ENCODE measurements at regions not wholly inside any gene's neighbourhood (a gene's known extent, or its start where the extent isn't known, plus 50 kb on each side); places are given as distances from the start of the nearest gene placed in this dataset.

GRCh38 chr9:30198463-30199309 is 2185.8 kb upstream of the ACO1 start:
- H3K9me3 ChIP-seq = no peaks in the 10 kb centered on the region
- TF ChIP-seq CTCF (IDR thresholded peaks at IDR 0.05) (no peak), EP300 (IDR thresholded peaks at IDR 0.05) (no peak), POLR2A (IDR thresholded peaks at IDR 0.05) (no peak)
- H3K27me3 ChIP-seq = no peaks in the 10 kb centered on the region
- no peaks in the 10 kb centered on the region for H3K36me3 ChIP-seq
- intact Hi-C loops (cut with DNase I) = no loop called here
- no peak for DNase-seq
- H3K27ac ChIP-seq = no peak overlapping the region
- H3K4me3 ChIP-seq = no peak overlapping the region
- H3K4me1 ChIP-seq (ENCODE audit: insufficient read depth) = no peaks in the 10 kb centered on the region
- WGBS, 3 donors = 88 to 90% (median 90%) methylated on average over 24 of the region's 24 CpGs

GRCh38 chr9:30201024-30201423 is 2183.4 kb upstream of the ACO1 start:
- intact Hi-C loops (cut with DNase I) = loop anchor here in 1 of 4 donors (10.0 kb wide), 1 partner anchor 86 kb away; no protein-coding TSS in a partner anchor
- H3K27me3 ChIP-seq = no peaks in the 10 kb centered on the region
- WGBS, 3 donors = 78 to 81% (median 80%) methylated on average over 3 of the region's 3 CpGs
- no peaks in the 10 kb centered on the region for H3K4me1 ChIP-seq (ENCODE audit: insufficient read depth)
- H3K4me3 ChIP-seq = no peak overlapping the region
- H3K9me3 ChIP-seq = no peaks in the 10 kb centered on the region
- no peak overlapping the region for H3K27ac ChIP-seq
- DNase-seq = no peak
- TF ChIP-seq CTCF (IDR thresholded peaks at IDR 0.05) = no peak
- no peaks in the 10 kb centered on the region for H3K36me3 ChIP-seq

- H3K36me3 ChIP-seq = no peaks in the 10 kb centered on the region
- 71 to 75% (median 73%) methylated on average over 4 of the region's 4 CpGs for WGBS, 3 donors
- no peaks in the 10 kb centered on the region for H3K27me3 ChIP-seq
- no peak for TF ChIP-seq EP300 (IDR thresholded peaks at IDR 0.05)
- intact Hi-C loops (cut with DNase I) = no loop called here
- DNase-seq = no peak
- H3K9me3 ChIP-seq = no peaks in the 10 kb centered on the region
- H3K4me1 ChIP-seq (ENCODE audit: insufficient read depth) = no peaks in the 10 kb centered on the region
- H3K27ac ChIP-seq = no peak overlapping the region
- no peak overlapping the region for H3K4me3 ChIP-seq
Measured at GRCh38 chr9:30235068-30235467, 2149.4 kb upstream of the ACO1 start.

DNA sequence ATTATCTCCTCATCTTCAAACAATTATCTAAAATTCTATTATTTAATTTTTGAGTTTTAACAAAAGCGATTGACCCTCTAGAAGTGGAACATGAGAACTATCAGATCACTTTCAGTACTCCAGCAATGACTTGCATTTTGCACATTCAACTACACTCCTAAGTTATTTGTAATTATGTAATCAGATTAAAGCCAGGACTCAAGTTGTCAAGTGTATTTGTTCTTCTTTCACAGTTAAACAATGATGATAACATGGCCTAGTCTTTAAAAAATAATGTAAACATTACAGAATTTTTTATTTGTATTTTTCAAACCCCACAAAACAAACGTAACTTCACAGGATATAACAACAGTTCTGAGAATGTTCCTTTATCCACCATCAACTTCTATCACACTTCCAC is 2148.9 kb upstream of the ACO1 start:
- H3K4me3 ChIP-seq = no peak overlapping the region
- no peak overlapping the region for H3K27ac ChIP-seq
- WGBS, 3 donors = 64 to 70% (median 66%) methylated on average over 2 of the region's 2 CpGs
- no peaks in the 10 kb centered on the region for H3K36me3 ChIP-seq
- TF ChIP-seq EP300 (IDR thresholded peaks at IDR 0.05) (no peak), CTCF (IDR thresholded peaks at IDR 0.05) (no peak), POLR2A (IDR thresholded peaks at IDR 0.05) (no peak)
- DNase-seq = no peak
- no peaks in the 10 kb centered on the region for H3K27me3 ChIP-seq
- no peaks in the 10 kb centered on the region for H3K9me3 ChIP-seq
- intact Hi-C loops (cut with DNase I) = no loop called here
- no peaks in the 10 kb centered on the region for H3K4me1 ChIP-seq (ENCODE audit: insufficient read depth)

GRCh38 chr9:30239878-30240277 is 2144.6 kb upstream of the ACO1 start:
- no peaks in the 10 kb centered on the region for H3K4me1 ChIP-seq (ENCODE audit: insufficient read depth)
- DNase-seq = no peak
- no peak overlapping the region for H3K4me3 ChIP-seq
- WGBS, 3 donors = 65 to 68% (median 67%) methylated on average over 2 of the region's 2 CpGs
- H3K36me3 ChIP-seq = no peaks in the 10 kb centered on the region
- H3K9me3 ChIP-seq = no peaks in the 10 kb centered on the region
- TF ChIP-seq CTCF (IDR thresholded peaks at IDR 0.05) (no peak), POLR2A (IDR thresholded peaks at IDR 0.05) (no peak), EP300 (IDR thresholded peaks at IDR 0.05) (no peak)
- no peak overlapping the region for H3K27ac ChIP-seq
- H3K27me3 ChIP-seq = no peaks in the 10 kb centered on the region
- intact Hi-C loops (cut with DNase I) = no loop called here

Measured in ovary (tissue), 7 donors.